PC-3 (cell line): ENCODE measurements at regions not wholly inside any gene's neighbourhood (a gene's known extent, or its start where the extent isn't known, plus 50 kb on each side); places are given as distances from the start of the nearest gene placed in this dataset.

Experiments used
- EZH2 ChIP-seq: fragments of 300-600 bp; sonication (generic); IDR thresholded peaks from one replicate; pipeline ENCODE4 v1.6.1; 2017; ENCODE audit warnings: antibody characterized with exemption, mild to moderate bottlenecking, low read length; ENCODE audit not compliant: unreplicated experiment
- EZH2phosphoT487 ChIP-seq: fragments of 300-600 bp; sonication (generic); IDR thresholded peaks from 2 replicates; pipeline ENCODE4 v1.6.1; 2018; ENCODE audit warnings: mild to moderate bottlenecking, antibody characterized with exemption, low read length, borderline replicate concordance
- TF ChIP-seq, protein P1 (sequence below): fragments of 300-600 bp; sonication (generic); conservative IDR thresholded peaks from 2 replicates; pipeline ENCODE4 v1.5.1; 2017; ENCODE audit warnings: antibody characterized with exemption, low read depth, mild to moderate bottlenecking, low read length

DNA sequence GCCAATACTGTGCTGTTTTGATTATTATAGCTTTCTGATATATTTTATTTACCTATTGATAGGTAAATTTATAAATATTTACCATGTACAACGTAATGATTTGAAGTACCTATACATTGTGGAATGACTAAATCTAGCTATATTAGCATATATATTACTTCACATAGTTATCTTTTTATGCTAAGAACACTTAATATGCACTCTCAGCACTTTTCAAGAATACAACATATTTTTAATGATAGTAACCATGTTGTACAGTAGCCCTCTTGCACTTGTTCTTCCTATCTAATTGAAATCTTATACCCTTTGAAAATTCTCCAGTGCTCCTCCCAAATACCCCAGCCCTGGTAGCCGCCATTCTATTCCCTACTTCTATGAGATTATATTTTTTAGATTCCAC is 604.0 kb upstream of the KIF2B start:
- TF ChIP-seq EZH2phosphoT487 (no peak), EZH2 (no peak)
- TF ChIP-seq, protein P1, sequence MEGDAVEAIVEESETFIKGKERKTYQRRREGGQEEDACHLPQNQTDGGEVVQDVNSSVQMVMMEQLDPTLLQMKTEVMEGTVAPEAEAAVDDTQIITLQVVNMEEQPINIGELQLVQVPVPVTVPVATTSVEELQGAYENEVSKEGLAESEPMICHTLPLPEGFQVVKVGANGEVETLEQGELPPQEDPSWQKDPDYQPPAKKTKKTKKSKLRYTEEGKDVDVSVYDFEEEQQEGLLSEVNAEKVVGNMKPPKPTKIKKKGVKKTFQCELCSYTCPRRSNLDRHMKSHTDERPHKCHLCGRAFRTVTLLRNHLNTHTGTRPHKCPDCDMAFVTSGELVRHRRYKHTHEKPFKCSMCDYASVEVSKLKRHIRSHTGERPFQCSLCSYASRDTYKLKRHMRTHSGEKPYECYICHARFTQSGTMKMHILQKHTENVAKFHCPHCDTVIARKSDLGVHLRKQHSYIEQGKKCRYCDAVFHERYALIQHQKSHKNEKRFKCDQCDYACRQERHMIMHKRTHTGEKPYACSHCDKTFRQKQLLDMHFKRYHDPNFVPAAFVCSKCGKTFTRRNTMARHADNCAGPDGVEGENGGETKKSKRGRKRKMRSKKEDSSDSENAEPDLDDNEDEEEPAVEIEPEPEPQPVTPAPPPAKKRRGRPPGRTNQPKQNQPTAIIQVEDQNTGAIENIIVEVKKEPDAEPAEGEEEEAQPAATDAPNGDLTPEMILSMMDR: no peak
